Endothelial cell of umbilical vein (primary cell): ENCODE measurements at regions not wholly inside any gene's neighbourhood (a gene's known extent, or its start where the extent isn't known, plus 50 kb on each side); places are given as distances from the start of the nearest gene placed in this dataset.

Experiments
- CTCF ChIP-seq, 2 donors: IDR thresholded peaks; 1 replicate in 1 of 2; 2 replicates in 1 of 2; pipeline ENCODE4 v1.5.1; 2011; ENCODE audit warnings: low read length in 2 of 2, mild to moderate bottlenecking in 2 of 2, moderate library complexity in 2 of 2, control low read depth in 1 of 2, inconsistent platforms in 1 of 2, low read depth in 1 of 2; ENCODE audit not compliant: insufficient read depth in 1 of 2; ENCODE audit errors: extremely low read depth in 1 of 2
- EZH2 ChIP-seq: IDR thresholded peaks from 2 replicates; pipeline ENCODE4 v1.6.1; 2012; ENCODE audit warnings: borderline replicate concordance, low read depth, mild to moderate bottlenecking, moderate library complexity, low read length, inconsistent platforms; ENCODE audit not compliant: severe bottlenecking

DNA sequence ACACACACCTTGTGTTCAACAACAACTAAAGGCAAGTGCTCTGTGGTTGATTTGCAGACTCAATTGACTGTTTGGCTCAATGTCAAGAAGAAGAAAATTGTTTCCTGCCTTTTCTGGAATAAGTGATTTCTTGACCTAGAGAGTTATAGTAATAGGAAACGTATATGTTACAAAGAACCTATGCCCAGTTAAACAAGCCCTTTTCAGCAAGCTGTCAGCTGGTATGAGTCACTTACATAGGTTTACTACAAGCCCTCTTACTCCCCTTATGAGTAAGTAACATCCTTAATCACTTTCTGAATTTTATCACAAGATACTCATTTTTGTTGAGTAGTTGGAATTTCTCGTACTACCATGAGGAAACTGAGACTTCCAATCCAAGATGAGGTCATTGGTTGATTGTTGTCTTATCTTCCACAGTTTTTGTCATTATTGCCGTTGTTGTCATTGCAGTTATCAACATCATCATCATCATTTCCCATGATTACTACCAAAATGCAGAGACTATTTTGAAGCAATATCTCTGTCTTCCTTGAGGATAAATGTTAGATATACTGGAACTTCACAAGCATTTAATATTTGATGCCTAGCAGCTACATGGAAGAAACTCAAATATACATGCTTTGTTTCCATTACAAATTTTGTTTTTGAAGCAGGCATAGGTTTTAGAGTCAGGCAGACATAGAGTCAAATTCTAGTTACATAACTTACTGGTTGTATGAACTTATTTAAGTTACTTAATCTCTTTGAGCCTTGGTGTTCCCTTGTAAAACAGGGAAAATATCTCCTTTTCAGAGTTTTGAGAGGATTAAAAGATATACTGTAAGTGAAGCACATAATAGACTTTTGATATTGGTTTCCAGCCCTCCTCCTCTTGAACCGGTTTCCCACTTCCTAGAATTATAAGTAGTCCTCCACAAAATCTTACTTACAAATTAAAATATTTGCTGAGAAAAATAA lies 106.0 kb downstream of the RAP2A start:
- no peak for TF ChIP-seq EZH2
- TF ChIP-seq CTCF (IDR thresholded peaks at IDR 0.05; ENCODE audit: extremely low read depth in 1 of 2, insufficient read depth in 1 of 2, low read depth in 1 of 2, low read length in 2 of 2): no peak
